ENCODE measurements at regions not wholly inside any gene's neighbourhood (a gene's known extent, or its start where the extent isn't known, plus 50 kb on each side); places are given as distances from the start of the nearest gene placed in this dataset.

DNA sequence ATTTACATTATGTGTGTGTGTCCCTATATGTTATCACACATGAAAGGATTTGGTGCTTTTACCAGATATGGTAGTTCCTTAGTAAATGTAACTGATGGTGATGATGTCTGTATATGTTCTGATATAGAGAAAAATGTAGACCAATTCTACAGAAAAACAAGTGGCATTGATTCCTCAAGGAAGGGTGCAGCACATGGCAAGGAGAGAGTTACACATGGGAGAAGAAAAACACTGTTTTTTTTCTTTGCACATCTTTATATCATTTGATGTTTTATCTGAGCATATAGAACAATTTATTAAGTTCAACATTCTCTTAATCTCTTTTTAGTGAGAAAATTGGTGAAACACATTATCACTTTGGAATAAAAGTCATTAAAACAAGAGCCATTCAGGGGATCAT, 535.0 kb upstream of the KLF4 start:
- Histone ChIP-seq H3K79me2 (ENCODE audit: low read length) (no peaks in the 10 kb centered on the region), H3K4me3 (ENCODE audit: low read length) (no peak overlapping the region), H3F3A (ENCODE audit: low read length, unreplicated experiment) (no peaks in the 10 kb centered on the region), H3K36me3 (ENCODE audit: low read depth, low read length) (no peaks in the 10 kb centered on the region), H3K27ac (ENCODE audit: low read length) (no peak overlapping the region), H3K9me3 (ENCODE audit: low read length) (no peaks in the 10 kb centered on the region), H3K4me2 (ENCODE audit: low read length) (no peak overlapping the region), H4K20me1 (ENCODE audit: low read length) (no peaks in the 10 kb centered on the region), H3K9me2 (replicated peaks; ENCODE audit: low read length) (no peaks in the 10 kb centered on the region), H2AFZ (ENCODE audit: low read length) (no peak overlapping the region), H3K9ac (ENCODE audit: low read length) (no peak overlapping the region), H3K27me3 (ENCODE audit: low read length) (no peaks in the 10 kb centered on the region), H3K4me1 (ENCODE audit: insufficient read depth, low read length) (no peaks in the 10 kb centered on the region)
- no TSS peak for BruUV-seq (replicated peaks)
- ATAC-seq (no peak), DNase-seq (no peak)
- ChIA-PET POLR2A (ENCODE audit: unreplicated experiment) (no interaction called here), CTCF (no interaction called here)
- intact Hi-C loops (cut with micrococcal nuclease) = no loop called here
- TF ChIP-seq, protein P1, sequence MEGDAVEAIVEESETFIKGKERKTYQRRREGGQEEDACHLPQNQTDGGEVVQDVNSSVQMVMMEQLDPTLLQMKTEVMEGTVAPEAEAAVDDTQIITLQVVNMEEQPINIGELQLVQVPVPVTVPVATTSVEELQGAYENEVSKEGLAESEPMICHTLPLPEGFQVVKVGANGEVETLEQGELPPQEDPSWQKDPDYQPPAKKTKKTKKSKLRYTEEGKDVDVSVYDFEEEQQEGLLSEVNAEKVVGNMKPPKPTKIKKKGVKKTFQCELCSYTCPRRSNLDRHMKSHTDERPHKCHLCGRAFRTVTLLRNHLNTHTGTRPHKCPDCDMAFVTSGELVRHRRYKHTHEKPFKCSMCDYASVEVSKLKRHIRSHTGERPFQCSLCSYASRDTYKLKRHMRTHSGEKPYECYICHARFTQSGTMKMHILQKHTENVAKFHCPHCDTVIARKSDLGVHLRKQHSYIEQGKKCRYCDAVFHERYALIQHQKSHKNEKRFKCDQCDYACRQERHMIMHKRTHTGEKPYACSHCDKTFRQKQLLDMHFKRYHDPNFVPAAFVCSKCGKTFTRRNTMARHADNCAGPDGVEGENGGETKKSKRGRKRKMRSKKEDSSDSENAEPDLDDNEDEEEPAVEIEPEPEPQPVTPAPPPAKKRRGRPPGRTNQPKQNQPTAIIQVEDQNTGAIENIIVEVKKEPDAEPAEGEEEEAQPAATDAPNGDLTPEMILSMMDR (conservative IDR thresholded peaks at IDR 0.05; ENCODE audit: low read depth, low read length) = no peak
- TF ChIP-seq EZH2phosphoT487 (IDR thresholded peaks at IDR 0.05; ENCODE audit: borderline replicate concordance, low read length) (no peak), EZH2 (IDR thresholded peaks at IDR 0.05; ENCODE audit: low read length, unreplicated experiment) (no peak)

DNA sequence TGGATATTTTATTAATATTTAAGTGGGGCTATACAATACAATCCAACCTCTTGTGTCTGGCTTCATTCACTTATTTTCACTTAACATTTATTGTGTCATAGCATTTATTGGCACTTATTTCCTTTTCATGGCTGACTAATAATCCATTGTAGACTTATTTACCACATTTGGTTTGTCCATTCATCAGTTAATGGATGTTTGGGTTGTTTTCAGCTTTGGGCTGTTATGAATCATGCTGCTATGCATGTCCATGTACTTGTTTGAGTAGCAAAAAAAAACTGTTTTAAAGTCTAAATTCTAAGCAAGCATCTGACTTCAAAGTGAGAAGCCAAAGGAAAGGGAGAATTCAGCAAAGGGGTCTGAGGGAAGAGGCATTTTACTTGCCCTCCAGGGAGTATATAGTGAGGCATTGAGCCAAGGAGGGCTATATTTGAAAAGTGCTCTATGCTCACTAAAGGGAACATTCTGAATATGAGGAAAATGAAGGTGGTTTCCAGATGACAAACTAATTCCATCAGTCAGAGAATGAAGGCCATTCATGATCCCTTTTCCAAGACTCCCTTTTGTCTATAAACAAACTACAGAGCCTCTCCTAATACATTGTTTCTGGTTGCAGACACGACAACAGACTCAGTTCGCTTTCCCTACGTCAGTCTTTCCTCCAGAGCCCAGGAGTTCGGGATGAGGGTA, 532.8 kb upstream of the KLF4 start:
- TF ChIP-seq EZH2phosphoT487 (IDR thresholded peaks at IDR 0.05; ENCODE audit: borderline replicate concordance, low read length) (no peak), EZH2 (IDR thresholded peaks at IDR 0.05; ENCODE audit: low read length, unreplicated experiment) (no peak)
- TF ChIP-seq, protein P1 (conservative IDR thresholded peaks at IDR 0.05; ENCODE audit: low read depth, low read length) = no peak
- no peaks in the 10 kb centered on the region for H3K27me3 ChIP-seq (ENCODE audit: low read length)
- intact Hi-C loops (cut with micrococcal nuclease) = no loop called here
- ChIA-PET CTCF (no interaction called here), POLR2A (ENCODE audit: unreplicated experiment) (interaction anchor here (0.7 kb wide), 1 partner anchor 283 kb away, joined by 3 read pairs; no protein-coding TSS in a partner anchor)
- H3K4me1 ChIP-seq (ENCODE audit: insufficient read depth, low read length) = no peaks in the 10 kb centered on the region
- H3K27ac ChIP-seq (ENCODE audit: low read length) = no peak overlapping the region
- H4K20me1 ChIP-seq (ENCODE audit: low read length) = no peaks in the 10 kb centered on the region
- no peak overlapping the region for H3K9ac ChIP-seq (ENCODE audit: low read length)
- BruUV-seq (replicated peaks) = no TSS peak
- no peaks in the 10 kb centered on the region for H3K79me2 ChIP-seq (ENCODE audit: low read length)
- H3K36me3 ChIP-seq (ENCODE audit: low read depth, low read length) = no peaks in the 10 kb centered on the region
- DNase-seq = no peak
- no peaks in the 10 kb centered on the region for H3F3A ChIP-seq (ENCODE audit: low read length, unreplicated experiment)
- no peak overlapping the region for H2AFZ ChIP-seq (ENCODE audit: low read length)
- no peak overlapping the region for H3K4me2 ChIP-seq (ENCODE audit: low read length)
- no peaks in the 10 kb centered on the region for H3K9me2 ChIP-seq (replicated peaks; ENCODE audit: low read length)
- no peaks in the 10 kb centered on the region for H3K9me3 ChIP-seq (ENCODE audit: low read length)
- no peak overlapping the region for H3K4me3 ChIP-seq (ENCODE audit: low read length)
- no peak for ATAC-seq

DNA sequence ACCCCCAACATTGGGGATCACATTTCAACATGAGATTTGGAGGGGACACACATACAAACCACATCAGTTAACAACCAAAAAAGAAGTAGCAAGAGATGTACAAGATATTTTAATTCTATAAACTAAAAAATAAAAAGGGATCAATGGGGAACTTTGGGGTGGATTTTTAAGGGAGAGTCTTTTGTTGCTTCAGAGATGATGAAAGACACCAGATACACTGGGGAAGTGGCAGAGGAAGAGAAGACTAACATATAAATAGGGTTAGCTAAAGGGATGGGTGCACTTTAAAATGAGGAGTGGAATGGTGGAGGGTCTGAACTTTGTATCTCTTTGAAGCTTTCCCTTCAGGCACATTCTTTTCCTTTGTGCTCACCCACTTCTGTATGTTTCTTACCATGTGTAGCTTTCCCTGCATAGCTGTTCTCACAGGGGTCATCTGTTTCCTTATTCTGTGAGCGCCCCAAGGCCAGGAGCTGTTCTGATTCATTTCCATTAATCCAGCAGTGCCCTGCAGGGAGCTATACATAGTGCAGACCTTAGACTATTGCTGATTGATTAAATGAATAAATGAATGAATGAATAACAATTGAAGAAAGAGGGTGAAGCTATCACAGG, 531.6 kb upstream of the KLF4 start:
- H3K4me2 ChIP-seq (ENCODE audit: low read length) = no peak overlapping the region
- no peak overlapping the region for H3K4me3 ChIP-seq (ENCODE audit: low read length)
- TF ChIP-seq EZH2phosphoT487 (IDR thresholded peaks at IDR 0.05; ENCODE audit: borderline replicate concordance, low read length) (no peak), EZH2 (IDR thresholded peaks at IDR 0.05; ENCODE audit: low read length, unreplicated experiment) (no peak)
- TF ChIP-seq, protein P1 (conservative IDR thresholded peaks at IDR 0.05; ENCODE audit: low read depth, low read length) = no peak
- POLR2A ChIA-PET (ENCODE audit: unreplicated experiment) = no interaction called here
- no peaks in the 10 kb centered on the region for H3K9me2 ChIP-seq (replicated peaks; ENCODE audit: low read length)
- ATAC-seq = no peak
- intact Hi-C loops (cut with micrococcal nuclease) = no loop called here
- no peak overlapping the region for H3K27ac ChIP-seq (ENCODE audit: low read length)
- DNase-seq = no peak
- no peak overlapping the region for H2AFZ ChIP-seq (ENCODE audit: low read length)
- no peaks in the 10 kb centered on the region for H3K27me3 ChIP-seq (ENCODE audit: low read length)
- no peaks in the 10 kb centered on the region for H3K4me1 ChIP-seq (ENCODE audit: insufficient read depth, low read length)
- no peaks in the 10 kb centered on the region for H3K36me3 ChIP-seq (ENCODE audit: low read depth, low read length)
- H3F3A ChIP-seq (ENCODE audit: low read length, unreplicated experiment) = no peaks in the 10 kb centered on the region
- no peaks in the 10 kb centered on the region for H3K9me3 ChIP-seq (ENCODE audit: low read length)
- no TSS peak for BruUV-seq (replicated peaks)
- CTCF ChIA-PET = no interaction called here
- H4K20me1 ChIP-seq (ENCODE audit: low read length) = no peaks in the 10 kb centered on the region
- no peaks in the 10 kb centered on the region for H3K79me2 ChIP-seq (ENCODE audit: low read length)
- no peak overlapping the region for H3K9ac ChIP-seq (ENCODE audit: low read length)
